ENCODE measurements at regions not wholly inside any gene's neighbourhood (a gene's known extent, or its start where the extent isn't known, plus 50 kb on each side); places are given as distances from the start of the nearest gene placed in this dataset.

GRCh38 chr10:60490013-60490412 is 100.3 kb upstream of the ANK3 start:
- no peaks in the 10 kb centered on the region for H3F3A ChIP-seq (ENCODE audit: low read length, unreplicated experiment)
- no TSS peak for BruUV-seq (replicated peaks)
- H3K9ac ChIP-seq (ENCODE audit: low read length): no peak overlapping the region
- peaks cover 8% of the 10 kb centered on the region for H3K4me1 ChIP-seq (ENCODE audit: insufficient read depth, low read length)
- no peak overlapping the region for H2AFZ ChIP-seq (ENCODE audit: low read length)
- no peaks in the 10 kb centered on the region for H3K36me3 ChIP-seq (ENCODE audit: low read depth, low read length)
- no peaks in the 10 kb centered on the region for H3K79me2 ChIP-seq (ENCODE audit: low read length)
- ATAC-seq: peak; percentile 42
- H4K20me1 ChIP-seq (ENCODE audit: low read length): no peaks in the 10 kb centered on the region
- DNase-seq: no peak
- intact Hi-C loops (cut with micrococcal nuclease): no loop called here
- H3K9me3 ChIP-seq (ENCODE audit: low read length): no peaks in the 10 kb centered on the region
- H3K27me3 ChIP-seq (ENCODE audit: low read length): no peaks in the 10 kb centered on the region
- POLR2A ChIA-PET (ENCODE audit: unreplicated experiment): no interaction called here
- no peak overlapping the region for H3K27ac ChIP-seq (ENCODE audit: low read length)
- no peaks in the 10 kb centered on the region for H3K9me2 ChIP-seq (replicated peaks; ENCODE audit: low read length)
- CTCF ChIA-PET: no interaction called here
- no peak for TF ChIP-seq EZH2 (IDR thresholded peaks at IDR 0.05; ENCODE audit: low read length, unreplicated experiment)
- no peak for TF ChIP-seq CTCF (conservative IDR thresholded peaks at IDR 0.05; ENCODE audit: low read depth, low read length)
- no peak for TF ChIP-seq EZH2phosphoT487 (IDR thresholded peaks at IDR 0.05; ENCODE audit: borderline replicate concordance, low read length)
- H3K4me3 ChIP-seq (ENCODE audit: low read length): no peak overlapping the region
- no peak overlapping the region for H3K4me2 ChIP-seq (ENCODE audit: low read length)

- no peaks in the 10 kb centered on the region for H3K27me3 ChIP-seq (ENCODE audit: low read length)
- H3K4me1 ChIP-seq (ENCODE audit: insufficient read depth, low read length): peaks cover 6% of the 10 kb centered on the region; the same call in 1 of the 2 replicates
- no peaks in the 10 kb centered on the region for H3K79me2 ChIP-seq (ENCODE audit: low read length)
- TF ChIP-seq EZH2phosphoT487 (IDR thresholded peaks at IDR 0.05; ENCODE audit: borderline replicate concordance, low read length): no peak
- TF ChIP-seq EZH2 (IDR thresholded peaks at IDR 0.05; ENCODE audit: low read length, unreplicated experiment): no peak
- no peaks in the 10 kb centered on the region for H3F3A ChIP-seq (ENCODE audit: low read length, unreplicated experiment)
- H4K20me1 ChIP-seq (ENCODE audit: low read length): no peaks in the 10 kb centered on the region
- H3K27ac ChIP-seq (ENCODE audit: low read length): no peak overlapping the region
- intact Hi-C loops (cut with micrococcal nuclease): no loop called here
- no peak overlapping the region for H3K4me2 ChIP-seq (ENCODE audit: low read length)
- ChIA-PET CTCF (no interaction called here), POLR2A (ENCODE audit: unreplicated experiment) (no interaction called here)
- H3K9me3 ChIP-seq (ENCODE audit: low read length): no peaks in the 10 kb centered on the region
- no peak for DNase-seq
- no peak for ATAC-seq
- H3K9ac ChIP-seq (ENCODE audit: low read length): no peak overlapping the region
- H3K4me3 ChIP-seq (ENCODE audit: low read length): no peak overlapping the region
- H3K36me3 ChIP-seq (ENCODE audit: low read depth, low read length): no peaks in the 10 kb centered on the region
- no peaks in the 10 kb centered on the region for H3K9me2 ChIP-seq (replicated peaks; ENCODE audit: low read length)
- no TSS peak for BruUV-seq (replicated peaks)
- H2AFZ ChIP-seq (ENCODE audit: low read length): no peak overlapping the region
Observed at GRCh38 chr10:60488111-60488669, 98.5 kb upstream of the ANK3 start.

GRCh38 chr10:60487543-60487942 is 97.9 kb upstream of the ANK3 start:
- H3K9ac ChIP-seq (ENCODE audit: low read length): no peak overlapping the region
- intact Hi-C loops (cut with micrococcal nuclease): no loop called here

More at GRCh38 chr10:60487543-60487942, 97.9 kb upstream of the ANK3 start:
- ChIA-PET POLR2A (ENCODE audit: unreplicated experiment) (no interaction called here), CTCF (no interaction called here)
- Histone ChIP-seq H4K20me1 (ENCODE audit: low read length) (no peaks in the 10 kb centered on the region), H3K9me3 (ENCODE audit: low read length) (no peaks in the 10 kb centered on the region), H3K4me1 (ENCODE audit: insufficient read depth, low read length) (peaks cover 6% of the 10 kb centered on the region; the same call in 1 of the 2 replicates), H3K36me3 (ENCODE audit: low read depth, low read length) (no peaks in the 10 kb centered on the region), H3K79me2 (ENCODE audit: low read length) (no peaks in the 10 kb centered on the region), H3K27ac (ENCODE audit: low read length) (no peak overlapping the region), H2AFZ (ENCODE audit: low read length) (no peak overlapping the region), H3K4me3 (ENCODE audit: low read length) (no peak overlapping the region), H3K9me2 (replicated peaks; ENCODE audit: low read length) (no peaks in the 10 kb centered on the region), H3K4me2 (ENCODE audit: low read length) (no peak overlapping the region), H3K27me3 (ENCODE audit: low read length) (no peaks in the 10 kb centered on the region), H3F3A (ENCODE audit: low read length, unreplicated experiment) (no peaks in the 10 kb centered on the region)
- no peak for ATAC-seq
- DNase-seq: no peak
- TF ChIP-seq EZH2phosphoT487 (IDR thresholded peaks at IDR 0.05; ENCODE audit: borderline replicate concordance, low read length) (no peak), CTCF (conservative IDR thresholded peaks at IDR 0.05; ENCODE audit: low read depth, low read length) (no peak), EZH2 (IDR thresholded peaks at IDR 0.05; ENCODE audit: low read length, unreplicated experiment) (no peak)
- BruUV-seq (replicated peaks): no TSS peak

All from PC-3 (cell line).